H7 (cell line): ENCODE measurements at regions not wholly inside any gene's neighbourhood (a gene's known extent, or its start where the extent isn't known, plus 50 kb on each side); places are given as distances from the start of the nearest gene placed in this dataset.
"Not testable (repeated sequence)": the region's sequence is repeated elsewhere in the genome, so short reads cannot be mapped to it uniquely, and the experiment has no call there.

Experiments used
- DNase-seq: peaks from one replicate; pipeline ENCODE4 v3.0.0; 2012
- H3K27me3 ChIP-seq: 2 replicates; pipeline ENCODE4 v1.6.0; 2011; ENCODE audit warnings: mild to moderate bottlenecking, low read length; ENCODE audit not compliant: control insufficient read depth, insufficient read depth
- H3K36me3 ChIP-seq: replicated peaks from 2 replicates; pipeline ENCODE4 v1.5.1; 2011; ENCODE audit warnings: low read length; ENCODE audit not compliant: control insufficient read depth, insufficient read depth
- H3K4me3 ChIP-seq: 2 replicates; pipeline ENCODE4 v1.5.1; 2011; ENCODE audit warnings: low read depth, mild to moderate bottlenecking, control low read depth, low read length, moderate library complexity; ENCODE audit not compliant: insufficient read depth

- Histone ChIP-seq H3K4me3 (no peak overlapping the region), H3K27me3 (no peaks in the 10 kb centered on the region), H3K36me3 (no peaks in the 10 kb centered on the region)
- DNase-seq = no peak
Measured at GRCh38 chr5:60505373-60506171, 194.4 kb downstream of the DEPDC1B start.

DNA sequence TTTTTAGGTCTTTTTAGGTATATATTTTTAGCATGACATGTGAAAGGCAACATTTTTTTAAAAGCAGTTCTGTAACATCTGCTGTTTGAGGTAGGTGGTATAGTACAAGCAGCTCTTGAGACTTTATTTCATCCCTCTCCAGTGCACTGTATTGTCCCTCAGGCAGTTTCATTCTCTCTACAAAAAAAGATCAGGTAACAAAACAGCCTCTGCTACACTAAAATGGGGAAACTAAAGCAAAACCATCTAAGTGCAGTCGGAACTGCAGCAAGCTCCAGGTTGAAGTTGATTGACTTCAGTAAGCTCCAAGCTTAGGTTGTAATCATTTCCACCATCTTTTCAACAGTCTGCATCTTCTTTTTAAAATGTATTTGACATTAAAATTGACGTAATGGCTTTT lies 195.6 kb downstream of the DEPDC1B start:
- H3K4me3 ChIP-seq = no peak overlapping the region
- no peak for DNase-seq
- no peaks in the 10 kb centered on the region for H3K27me3 ChIP-seq
- H3K36me3 ChIP-seq = no peaks in the 10 kb centered on the region

DNA sequence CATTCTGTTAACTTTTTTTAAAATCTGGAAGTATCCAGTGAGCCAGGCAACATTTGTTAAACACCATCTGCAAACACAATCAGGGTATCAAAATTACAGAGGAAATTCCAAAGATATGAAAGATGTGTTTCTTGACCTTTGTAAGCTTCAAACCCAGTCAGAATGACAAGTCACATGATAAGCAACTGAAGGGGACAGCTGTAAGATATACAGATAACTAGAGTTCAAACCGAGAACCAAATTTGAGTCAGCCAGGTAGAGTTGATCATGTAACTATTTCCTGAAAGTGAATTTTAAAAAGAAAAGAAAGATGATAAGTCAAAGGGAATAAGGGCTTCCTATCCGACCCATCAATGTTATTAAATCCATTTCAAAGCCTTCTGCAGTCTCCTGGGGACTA lies 196.2 kb downstream of the DEPDC1B start:
- DNase-seq = no peak
- Histone ChIP-seq H3K27me3 (no peaks in the 10 kb centered on the region), H3K36me3 (no peaks in the 10 kb centered on the region), H3K4me3 (no peak overlapping the region)

DNA sequence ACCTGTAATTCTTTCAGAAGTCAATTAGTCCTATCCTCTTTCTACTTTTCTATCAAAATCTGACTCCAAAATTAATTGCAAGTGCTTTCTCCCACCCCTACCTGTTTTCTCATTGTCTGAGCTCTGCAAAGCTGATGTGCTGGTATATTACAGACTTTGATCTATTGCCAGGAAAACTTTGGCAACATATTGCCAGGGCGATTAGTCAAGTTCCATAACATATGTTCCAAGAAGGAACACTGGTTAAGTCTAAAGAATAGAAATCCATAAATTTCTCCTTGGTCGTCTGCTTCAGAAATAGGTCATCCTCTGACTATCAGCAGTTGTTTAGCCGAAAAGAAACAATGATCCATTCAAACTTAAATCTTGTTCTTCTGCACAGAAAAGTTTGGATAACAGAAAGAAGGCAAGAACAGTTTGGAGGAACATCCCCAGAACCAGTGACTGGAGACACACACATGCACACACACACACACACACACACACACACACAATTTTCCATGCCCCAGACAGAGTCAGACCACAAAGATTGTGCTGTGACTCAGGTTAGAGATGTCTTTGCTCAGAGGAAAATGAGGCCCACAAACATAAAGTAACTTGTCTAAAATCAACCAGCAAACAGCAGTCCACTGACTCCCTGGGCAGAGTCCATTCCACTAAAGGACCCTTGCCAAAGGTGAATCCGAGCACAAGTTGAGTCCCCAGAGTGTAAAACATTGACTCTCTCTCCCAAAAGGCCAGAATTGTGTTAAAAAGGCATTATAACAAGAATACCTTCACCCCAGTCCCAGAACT lies 202.1 kb downstream of the DEPDC1B start:
- Histone ChIP-seq H3K27me3 (no peaks in the 10 kb centered on the region), H3K4me3 (no peak overlapping the region), H3K36me3 (no peaks in the 10 kb centered on the region)
- no peak for DNase-seq

- no peak overlapping the region for H3K4me3 ChIP-seq
- no peaks in the 10 kb centered on the region for H3K27me3 ChIP-seq
- DNase-seq = no peak
- H3K36me3 ChIP-seq = no peaks in the 10 kb centered on the region
Measured at GRCh38 chr5:60495644-60496520, 204.1 kb downstream of the DEPDC1B start.

GRCh38 chr5:60494635-60495034 lies 205.3 kb downstream of the DEPDC1B start:
- no peaks in the 10 kb centered on the region for H3K36me3 ChIP-seq
- no peak for DNase-seq
- no peak overlapping the region for H3K4me3 ChIP-seq
- H3K27me3 ChIP-seq = no peaks in the 10 kb centered on the region

DNA sequence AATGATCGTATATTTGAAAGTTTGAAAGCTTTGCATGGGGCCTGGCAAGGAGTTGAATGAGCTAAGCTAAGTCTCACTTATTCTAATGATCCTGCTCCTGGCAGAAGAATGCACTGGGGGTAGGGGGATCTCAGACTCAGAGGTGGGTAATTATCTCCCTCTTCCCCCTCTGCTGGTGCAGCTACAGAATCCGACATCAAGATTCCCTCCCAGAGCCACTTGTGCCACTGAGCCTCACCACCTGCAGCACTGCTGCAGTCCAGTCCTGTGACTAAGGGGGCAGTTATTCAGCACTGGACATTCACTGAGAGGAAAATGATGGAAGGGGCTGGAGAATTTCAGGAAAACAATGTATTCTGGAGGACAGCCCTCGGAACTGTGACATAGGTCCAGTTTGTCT lies 205.8 kb downstream of the DEPDC1B start:
- Histone ChIP-seq H3K4me3 (no peak overlapping the region), H3K27me3 (no peaks in the 10 kb centered on the region), H3K36me3 (no peaks in the 10 kb centered on the region)
- DNase-seq = peak; percentile 23

GRCh38 chr5:60493372-60493771 lies 206.6 kb downstream of the DEPDC1B start:
- no peaks in the 10 kb centered on the region for H3K27me3 ChIP-seq
- no peak for DNase-seq
- no peak overlapping the region for H3K4me3 ChIP-seq
- no peaks in the 10 kb centered on the region for H3K36me3 ChIP-seq

- no peaks in the 10 kb centered on the region for H3K27me3 ChIP-seq
- H3K4me3 ChIP-seq = no peak overlapping the region
- H3K36me3 ChIP-seq = no peaks in the 10 kb centered on the region
- no peak for DNase-seq
Measured at GRCh38 chr5:60492958-60493357, 207.0 kb downstream of the DEPDC1B start.

DNA sequence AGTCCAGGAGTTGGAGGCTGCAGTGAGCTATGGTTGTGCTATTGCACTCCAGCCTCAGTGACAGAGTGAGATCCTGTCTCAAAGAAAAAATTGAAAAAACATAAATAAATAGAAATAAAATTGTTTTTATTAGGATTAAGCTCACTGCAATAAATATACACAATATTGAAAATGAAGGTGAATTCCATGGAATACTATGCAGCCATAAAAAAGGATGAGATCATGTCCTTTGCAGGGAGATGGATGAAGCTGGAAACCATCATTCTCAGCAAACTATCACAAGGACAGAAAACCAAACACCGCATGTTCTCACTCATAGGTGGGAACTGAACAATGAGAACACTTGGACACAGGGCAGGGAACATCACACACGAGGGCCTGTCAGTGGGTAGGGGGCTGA lies 207.6 kb downstream of the DEPDC1B start:
- not testable (repeated sequence) for DNase-seq, H3K36me3 ChIP-seq, H3K27me3 ChIP-seq, H3K4me3 ChIP-seq

- Histone ChIP-seq H3K27me3 (no peaks in the 10 kb centered on the region), H3K4me3 (no peak overlapping the region), H3K36me3 (no peaks in the 10 kb centered on the region)
- no peak for DNase-seq
Measured at GRCh38 chr5:60490597-60491166, 209.3 kb downstream of the DEPDC1B start.

GRCh38 chr5:60489856-60490255 lies 210.1 kb downstream of the DEPDC1B start:
- Histone ChIP-seq H3K36me3 (no peaks in the 10 kb centered on the region), H3K4me3 (no peak overlapping the region), H3K27me3 (no peaks in the 10 kb centered on the region)
- DNase-seq = no peak

DNA sequence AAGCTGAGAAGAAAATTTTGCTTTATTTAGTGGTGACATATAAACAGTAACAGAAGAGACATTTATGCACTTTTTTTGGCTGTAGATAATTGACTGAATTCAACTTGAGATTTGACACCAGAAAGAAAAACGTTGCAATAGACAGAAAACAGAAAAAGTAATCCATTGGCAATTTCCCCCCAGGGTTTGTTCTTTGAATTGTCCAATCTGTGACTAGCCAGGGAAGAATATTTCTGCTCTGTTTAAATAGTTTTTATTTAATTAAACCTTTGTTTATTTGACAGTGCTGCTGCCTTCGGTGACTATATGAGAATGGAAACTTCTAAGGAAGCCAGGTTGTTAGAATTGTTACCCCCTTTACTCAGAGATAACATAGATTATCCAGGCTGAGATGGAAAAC lies 210.6 kb downstream of the DEPDC1B start:
- Histone ChIP-seq H3K4me3 (no peak overlapping the region), H3K27me3 (no peaks in the 10 kb centered on the region), H3K36me3 (no peaks in the 10 kb centered on the region)
- no peak for DNase-seq

GRCh38 chr5:60488466-60489130 lies 211.4 kb downstream of the DEPDC1B start:
- H3K4me3 ChIP-seq = no peak overlapping the region
- no peaks in the 10 kb centered on the region for H3K27me3 ChIP-seq
- H3K36me3 ChIP-seq = no peaks in the 10 kb centered on the region
- no peak for DNase-seq
